IPS-11a (cell line): ENCODE measurements at regions not wholly inside any gene's neighbourhood (a gene's known extent, or its start where the extent isn't known, plus 50 kb on each side); places are given as distances from the start of the nearest gene placed in this dataset.

Experiments
- H3K4me3 ChIP-seq: one replicate; pipeline ENCODE4 v1.5.1; 2013; ENCODE audit warnings: low read depth, low read length, control low read depth

- no peak overlapping the region for H3K4me3 ChIP-seq
Observed at GRCh38 chr1:47551971-47552528, 114.2 kb downstream of the FOXD2 start.

DNA sequence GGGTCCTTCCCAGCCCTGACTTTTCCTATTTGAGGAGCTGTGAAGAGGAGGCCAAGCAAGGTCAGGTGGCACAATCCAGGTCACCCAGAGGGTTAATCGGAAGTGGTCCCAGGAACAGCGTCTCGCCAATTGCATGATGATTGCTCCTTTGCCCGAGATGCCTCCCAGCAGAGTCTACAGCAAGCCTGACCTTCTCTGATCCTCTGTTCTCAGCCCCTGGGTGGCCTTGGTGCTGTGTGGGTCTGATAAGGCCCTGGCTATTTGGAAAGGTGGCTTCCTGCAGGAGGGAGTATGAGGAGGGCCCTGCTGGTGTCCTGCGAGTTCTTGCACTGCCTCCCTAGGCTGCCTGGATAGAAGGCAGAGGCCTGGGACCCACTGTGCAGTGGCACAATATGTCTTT, 116.2 kb downstream of the FOXD2 start:
- no peak overlapping the region for H3K4me3 ChIP-seq

DNA sequence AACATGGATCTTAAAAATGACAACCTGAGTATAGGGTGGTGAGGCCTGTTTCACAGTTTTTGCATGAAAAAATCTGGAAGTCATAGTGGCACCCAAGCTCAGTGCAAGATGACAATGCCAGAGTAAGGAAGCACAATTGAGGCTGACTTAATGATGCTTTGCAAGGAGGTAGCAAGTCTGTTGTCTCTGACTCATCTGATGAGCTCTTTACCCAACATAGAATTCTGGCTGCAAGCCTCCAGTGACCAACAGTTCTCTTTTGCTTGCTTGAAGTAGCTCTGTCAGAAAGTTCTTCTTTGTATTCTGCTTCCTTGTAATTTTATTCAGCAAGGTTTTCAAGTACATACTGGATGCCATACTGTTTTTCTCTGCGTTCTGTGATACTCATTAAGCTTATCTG, 117.1 kb downstream of the FOXD2 start:
- no peak overlapping the region for H3K4me3 ChIP-seq

GRCh38 chr1:47555306-47555705, 117.5 kb downstream of the FOXD2 start:
- H3K4me3 ChIP-seq, result no peak overlapping the region

DNA sequence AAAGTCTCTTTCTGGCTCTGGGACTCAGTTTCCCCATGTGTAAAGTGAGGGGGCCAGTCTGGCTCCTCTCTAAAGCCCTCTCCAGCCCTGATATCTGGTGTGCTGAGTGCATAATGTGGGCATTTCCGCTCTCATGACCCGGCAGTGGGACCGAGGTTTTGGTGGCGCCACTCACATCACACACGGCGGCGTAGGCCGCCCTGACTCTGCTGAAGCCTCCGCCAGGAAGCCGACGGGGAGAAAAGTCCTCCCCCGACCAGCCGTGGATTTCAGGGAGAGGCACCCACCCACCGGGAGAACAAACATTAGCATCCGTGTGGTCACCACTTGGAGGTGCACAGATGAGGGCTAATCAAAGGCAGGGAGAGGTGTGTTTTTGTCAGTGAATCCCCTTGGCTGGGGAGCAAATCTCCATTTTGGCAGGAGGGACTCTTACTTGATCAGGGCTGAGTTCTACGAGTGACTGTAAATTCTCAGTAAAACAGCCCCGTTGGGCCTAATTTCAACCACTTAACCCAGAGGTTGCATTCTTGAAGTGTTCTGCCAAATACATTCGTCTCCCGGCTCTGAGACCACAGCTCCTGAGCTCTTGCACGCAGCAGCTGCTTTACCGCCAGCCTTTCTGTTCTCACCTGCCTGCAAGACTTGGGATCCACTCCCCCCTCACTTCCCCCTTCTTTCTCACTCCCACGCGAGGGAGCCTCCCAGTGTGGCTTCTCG, 118.2 kb downstream of the FOXD2 start:
- H3K4me3 ChIP-seq, result no peak overlapping the region

GRCh38 chr1:47557066-47557465, 119.2 kb downstream of the FOXD2 start:
- no peak overlapping the region for H3K4me3 ChIP-seq

DNA sequence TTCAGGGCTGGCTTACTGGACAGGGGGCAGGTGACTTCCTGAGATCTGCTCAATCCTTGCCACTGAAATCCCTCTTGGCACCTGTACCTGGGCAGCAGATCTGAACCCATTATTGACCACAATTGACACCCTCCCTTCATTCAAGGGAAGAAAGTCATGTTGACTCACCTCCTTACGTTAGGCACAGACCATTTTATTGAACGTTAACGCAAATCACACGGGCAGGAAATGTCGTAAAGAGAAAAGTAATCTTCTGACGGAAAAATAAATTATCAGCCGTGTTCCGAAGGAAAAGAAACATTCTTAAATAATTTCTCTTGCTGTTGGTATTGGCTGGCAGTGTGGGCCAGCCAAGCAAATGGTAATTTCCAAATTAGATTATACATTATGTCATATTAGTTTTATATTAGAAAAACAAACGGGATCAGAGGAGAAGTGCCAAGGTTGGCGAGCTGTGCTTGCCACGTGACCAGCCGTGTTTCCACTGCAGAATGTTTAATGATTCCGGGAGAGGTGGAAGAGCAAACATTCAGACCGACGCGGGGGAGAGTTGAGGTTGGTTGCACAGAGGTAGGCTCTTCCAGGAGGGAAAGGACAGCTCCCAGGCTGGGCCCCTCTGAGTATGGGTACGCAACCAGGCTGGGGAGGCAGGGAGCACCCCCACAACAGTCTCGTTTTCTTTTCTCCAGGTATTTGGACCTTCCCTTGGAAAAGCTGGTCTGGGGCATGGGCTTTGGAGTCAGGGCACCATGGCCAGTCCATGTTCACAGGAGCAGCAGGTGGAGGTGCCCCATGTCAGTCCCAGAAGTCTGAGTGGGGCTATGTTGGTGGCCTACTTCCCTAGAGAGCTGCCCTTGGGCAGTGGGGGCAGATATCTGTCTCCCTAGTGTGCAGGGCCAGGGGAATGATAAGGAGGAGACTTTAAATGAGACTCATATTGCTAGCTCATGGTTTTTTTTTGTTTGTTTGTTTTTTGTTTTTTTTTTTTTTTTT, 121.1 kb downstream of the FOXD2 start:
- no peak overlapping the region for H3K4me3 ChIP-seq

GRCh38 chr1:47559944-47560695, 122.3 kb downstream of the FOXD2 start:
- no peak overlapping the region for H3K4me3 ChIP-seq

GRCh38 chr1:47561523-47562007, 123.7 kb downstream of the FOXD2 start:
- H3K4me3 ChIP-seq, result no peak overlapping the region

DNA sequence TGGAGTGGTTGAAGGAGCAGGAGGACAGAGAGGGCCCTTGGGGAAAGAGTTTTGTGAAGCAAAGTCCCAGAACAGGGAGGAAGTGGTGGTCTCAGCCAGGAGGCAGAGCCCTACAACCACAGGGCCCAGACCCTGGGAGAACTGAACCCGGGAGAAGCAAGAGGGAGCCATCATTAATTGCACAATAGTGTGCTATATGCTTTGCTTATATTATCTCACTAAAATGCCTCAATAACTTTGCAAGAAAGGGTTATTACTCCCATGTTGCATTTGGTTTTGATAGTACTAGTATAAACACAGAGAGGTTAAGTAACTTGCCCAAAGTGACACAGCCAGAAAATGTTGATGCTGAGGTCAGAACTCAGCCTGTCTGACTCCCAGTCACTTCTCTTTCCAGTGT, 124.3 kb downstream of the FOXD2 start:
- H3K4me3 ChIP-seq, result no peak overlapping the region

DNA sequence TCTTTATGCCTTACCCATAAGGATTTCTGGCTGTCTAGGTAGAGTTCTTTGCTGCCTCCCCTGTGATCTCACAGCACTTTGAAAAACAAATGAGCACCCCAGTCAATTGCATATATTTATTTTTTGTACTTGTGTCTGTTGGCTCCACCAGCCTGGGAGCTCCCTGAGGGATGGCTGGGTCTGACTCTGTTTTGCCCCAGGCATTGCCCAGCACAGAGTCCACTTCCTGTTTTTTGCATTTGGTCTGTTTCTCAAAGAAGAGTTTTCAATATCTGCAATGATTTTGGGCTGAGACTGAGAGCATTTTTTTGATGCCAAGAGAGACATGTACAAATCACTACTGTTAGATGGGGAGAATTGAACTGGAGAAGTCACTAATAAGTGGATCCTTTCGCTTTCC, 125.0 kb downstream of the FOXD2 start:
- no peak overlapping the region for H3K4me3 ChIP-seq

GRCh38 chr1:47563201-47563600, 125.4 kb downstream of the FOXD2 start:
- no peak overlapping the region for H3K4me3 ChIP-seq

DNA sequence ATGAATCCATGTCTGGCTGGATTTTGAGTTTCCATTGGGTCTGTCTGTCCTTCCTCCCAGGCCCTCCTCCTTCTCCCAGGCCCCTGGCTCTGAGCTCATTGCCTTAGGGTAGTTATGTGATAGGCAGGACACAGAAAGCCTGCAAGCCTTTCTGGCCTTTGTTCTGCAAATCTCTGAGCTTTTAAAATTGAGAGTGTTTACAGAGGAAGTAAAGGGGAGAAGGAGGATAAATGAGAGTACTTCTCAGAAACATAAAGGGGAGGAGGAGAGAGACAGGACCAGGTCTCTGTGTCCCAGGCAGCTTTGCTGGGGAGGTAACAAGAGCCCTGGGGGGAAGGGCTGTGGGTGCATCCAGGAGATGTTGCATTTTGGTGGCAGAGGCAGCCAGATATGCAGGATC, 126.7 kb downstream of the FOXD2 start:
- H3K4me3 ChIP-seq, result no peak overlapping the region

DNA sequence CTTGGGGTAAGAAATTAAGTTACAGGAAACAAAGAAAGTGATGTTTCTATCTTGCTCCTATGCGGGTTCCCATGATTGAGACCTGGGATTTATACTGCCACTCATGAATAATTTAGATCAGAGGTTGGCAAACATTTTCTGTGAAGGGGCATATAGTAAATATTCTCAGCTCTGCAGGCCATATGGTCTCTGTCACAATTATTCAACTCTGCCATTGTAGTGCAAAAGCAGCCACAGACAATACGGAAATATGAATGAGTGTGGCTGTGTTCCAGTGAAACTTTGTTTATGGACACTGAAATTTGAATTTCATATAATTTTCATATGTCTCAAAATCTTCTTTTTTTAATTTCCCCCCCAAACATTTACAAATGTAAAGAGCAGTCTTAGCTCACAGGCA, 127.2 kb downstream of the FOXD2 start:
- H3K4me3 ChIP-seq, result no peak overlapping the region

DNA sequence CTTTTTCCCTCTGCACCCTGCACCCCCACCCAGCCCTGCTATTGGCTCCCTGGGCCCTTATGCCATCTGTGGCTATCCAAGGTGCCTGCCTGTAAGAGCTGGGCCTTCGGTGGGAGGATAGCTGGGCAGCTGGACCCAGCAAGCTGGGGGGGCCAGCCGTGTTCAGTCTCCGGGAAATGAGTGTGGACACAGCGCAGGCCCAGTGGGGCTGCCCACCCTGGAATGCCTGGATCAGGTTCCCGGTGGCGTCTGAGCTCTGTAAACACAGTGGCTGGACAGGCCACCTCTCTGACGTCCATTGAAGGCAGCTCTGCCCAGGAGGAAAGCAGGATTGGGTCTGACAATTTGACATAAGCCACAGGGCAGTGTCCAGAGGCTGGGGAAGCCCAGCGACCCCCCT, 127.8 kb downstream of the FOXD2 start:
- no peak overlapping the region for H3K4me3 ChIP-seq

GRCh38 chr1:47568763-47569162, 130.9 kb downstream of the FOXD2 start:
- no peak overlapping the region for H3K4me3 ChIP-seq

DNA sequence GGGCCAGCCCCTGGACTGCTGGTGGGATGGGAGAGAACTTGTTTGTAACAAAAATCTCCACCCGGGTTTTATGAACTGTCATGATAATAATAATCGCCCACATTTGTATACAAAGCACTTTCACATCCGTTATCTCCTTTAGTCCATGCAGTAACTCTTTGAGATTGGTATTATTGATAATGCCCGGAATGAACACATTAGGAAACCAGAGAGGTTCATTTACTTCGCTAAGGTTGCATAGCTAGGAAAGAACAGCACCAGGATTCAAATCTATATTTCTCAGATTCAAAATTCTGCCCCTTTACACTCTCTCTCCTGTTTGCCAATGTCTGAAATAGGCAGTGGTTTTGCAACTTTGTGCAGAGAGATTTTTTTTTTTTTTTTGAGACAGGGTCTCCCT, 131.4 kb downstream of the FOXD2 start:
- H3K4me3 ChIP-seq, result no peak overlapping the region

DNA sequence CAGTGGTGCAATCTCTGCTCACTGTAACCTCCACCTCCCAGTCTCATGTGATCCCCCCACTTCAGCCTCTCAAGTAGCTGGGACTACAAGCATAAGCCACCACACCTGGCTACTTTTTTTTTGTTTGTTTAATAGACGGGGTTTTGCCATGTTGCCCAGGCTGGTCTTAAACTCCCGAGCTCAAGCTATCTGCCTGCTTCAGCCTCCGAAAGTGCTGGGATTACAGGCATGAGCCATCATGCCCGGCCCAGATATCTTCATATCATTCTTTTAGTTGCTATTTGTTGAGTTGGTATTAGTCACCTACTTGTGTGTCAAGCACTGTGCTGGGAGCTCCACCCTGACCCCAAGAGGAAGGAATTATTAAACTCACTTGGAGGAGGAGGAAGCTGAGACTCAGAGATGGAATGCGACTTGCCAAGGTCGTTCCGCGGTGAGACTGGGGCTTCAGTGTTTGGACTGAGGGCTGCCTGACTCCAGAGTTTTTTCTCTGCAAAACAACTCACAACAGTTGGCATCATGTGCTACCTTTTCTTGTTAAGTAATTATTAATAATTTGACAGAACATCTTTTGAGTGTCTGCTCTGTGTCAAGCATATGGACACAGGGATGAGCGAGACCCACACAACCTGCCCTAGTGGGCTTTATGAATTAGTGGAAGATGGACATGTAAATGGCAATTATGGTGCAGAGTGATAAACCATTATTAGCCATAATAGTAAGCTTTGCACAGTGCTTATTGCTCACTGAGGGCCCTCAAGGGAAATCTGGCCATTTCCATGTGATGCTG, 132.0 kb downstream of the FOXD2 start:
- no peak overlapping the region for H3K4me3 ChIP-seq

DNA sequence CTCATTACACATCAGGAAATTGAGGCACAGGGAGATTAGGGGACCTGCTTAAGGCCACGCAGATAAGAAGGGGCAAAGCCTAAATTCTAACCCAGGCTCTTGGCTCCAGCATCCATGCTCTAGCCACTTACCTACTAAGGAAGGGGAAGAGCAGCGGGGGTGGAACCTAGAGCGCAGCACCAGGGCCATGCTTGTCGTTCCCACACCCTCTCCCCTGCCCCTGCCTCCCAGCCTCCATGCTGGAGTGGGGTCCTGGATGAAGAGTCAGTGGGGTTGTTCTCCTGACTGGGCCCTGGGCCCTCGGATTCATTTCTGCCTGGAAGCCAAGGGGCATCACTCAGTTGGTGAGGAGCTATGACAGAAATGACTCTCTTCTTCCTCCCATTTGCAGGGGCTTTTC, 133.3 kb downstream of the FOXD2 start:
- H3K4me3 ChIP-seq, result no peak overlapping the region

- no peak overlapping the region for H3K4me3 ChIP-seq
Observed at GRCh38 chr1:47571952-47572351, 134.1 kb downstream of the FOXD2 start.
